C4-2B (cell line): ENCODE measurements at regions not wholly inside any gene's neighbourhood (a gene's known extent, or its start where the extent isn't known, plus 50 kb on each side); places are given as distances from the start of the nearest gene placed in this dataset.

Experiments used
- H3K27ac ChIP-seq: fragments of 450-650 bp; 2 replicates; pipeline ENCODE4 v1.5.1; 2017
- ZFX ChIP-seq: fragments of 450-650 bp; IDR thresholded peaks from 2 replicates; pipeline ENCODE4 v1.6.1; 2017
- TF ChIP-seq, protein P1 (sequence below): fragments of 450-650 bp; conservative IDR thresholded peaks from 2 replicates; pipeline ENCODE4 v1.5.1; 2017; ENCODE audit warnings: mild to moderate bottlenecking

DNA sequence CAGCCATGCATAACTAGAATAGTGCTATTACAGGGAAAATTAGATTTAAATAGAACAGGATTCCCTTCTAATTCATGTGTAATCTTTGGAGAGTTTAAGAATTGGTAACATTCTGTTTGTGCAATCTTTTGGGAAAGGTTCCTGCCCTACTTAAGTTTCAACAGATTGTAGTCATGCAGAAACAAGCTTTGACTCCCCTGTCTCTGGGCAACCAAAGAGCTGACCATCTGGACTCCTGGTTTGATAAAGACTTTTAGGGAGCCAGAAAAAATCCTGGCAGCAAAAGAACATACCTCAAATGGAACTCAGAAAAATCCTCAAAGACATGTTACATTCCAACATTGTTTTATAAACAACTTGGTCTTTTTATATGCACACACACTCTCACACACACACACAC is 191.1 kb upstream of the NEIL3 start:
- H3K27ac ChIP-seq: no peak overlapping the region
- TF ChIP-seq, protein P1, sequence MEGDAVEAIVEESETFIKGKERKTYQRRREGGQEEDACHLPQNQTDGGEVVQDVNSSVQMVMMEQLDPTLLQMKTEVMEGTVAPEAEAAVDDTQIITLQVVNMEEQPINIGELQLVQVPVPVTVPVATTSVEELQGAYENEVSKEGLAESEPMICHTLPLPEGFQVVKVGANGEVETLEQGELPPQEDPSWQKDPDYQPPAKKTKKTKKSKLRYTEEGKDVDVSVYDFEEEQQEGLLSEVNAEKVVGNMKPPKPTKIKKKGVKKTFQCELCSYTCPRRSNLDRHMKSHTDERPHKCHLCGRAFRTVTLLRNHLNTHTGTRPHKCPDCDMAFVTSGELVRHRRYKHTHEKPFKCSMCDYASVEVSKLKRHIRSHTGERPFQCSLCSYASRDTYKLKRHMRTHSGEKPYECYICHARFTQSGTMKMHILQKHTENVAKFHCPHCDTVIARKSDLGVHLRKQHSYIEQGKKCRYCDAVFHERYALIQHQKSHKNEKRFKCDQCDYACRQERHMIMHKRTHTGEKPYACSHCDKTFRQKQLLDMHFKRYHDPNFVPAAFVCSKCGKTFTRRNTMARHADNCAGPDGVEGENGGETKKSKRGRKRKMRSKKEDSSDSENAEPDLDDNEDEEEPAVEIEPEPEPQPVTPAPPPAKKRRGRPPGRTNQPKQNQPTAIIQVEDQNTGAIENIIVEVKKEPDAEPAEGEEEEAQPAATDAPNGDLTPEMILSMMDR: no peak
- TF ChIP-seq ZFX: no peak

DNA sequence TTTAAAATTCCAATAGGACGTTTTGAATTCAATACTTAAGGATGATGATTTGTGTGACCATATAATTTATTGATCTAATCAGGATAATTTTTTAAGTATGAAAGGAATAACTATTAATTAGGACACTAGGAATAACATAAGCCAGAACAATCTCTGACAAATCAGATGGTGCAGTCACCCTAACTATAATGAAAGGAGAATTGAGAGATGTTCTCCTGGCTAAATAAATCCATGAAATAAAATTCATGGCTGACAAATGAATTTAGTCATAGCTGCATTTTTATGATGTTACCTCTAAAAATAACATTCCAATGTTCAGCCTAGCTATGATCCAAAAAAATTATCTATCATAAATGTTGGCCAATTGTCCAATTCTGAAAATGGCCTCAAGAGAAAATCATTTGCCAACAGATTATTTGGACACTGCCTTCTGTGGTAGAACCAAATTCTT is 190.6 kb upstream of the NEIL3 start:
- TF ChIP-seq, protein P1: no peak
- no peak overlapping the region for H3K27ac ChIP-seq

DNA sequence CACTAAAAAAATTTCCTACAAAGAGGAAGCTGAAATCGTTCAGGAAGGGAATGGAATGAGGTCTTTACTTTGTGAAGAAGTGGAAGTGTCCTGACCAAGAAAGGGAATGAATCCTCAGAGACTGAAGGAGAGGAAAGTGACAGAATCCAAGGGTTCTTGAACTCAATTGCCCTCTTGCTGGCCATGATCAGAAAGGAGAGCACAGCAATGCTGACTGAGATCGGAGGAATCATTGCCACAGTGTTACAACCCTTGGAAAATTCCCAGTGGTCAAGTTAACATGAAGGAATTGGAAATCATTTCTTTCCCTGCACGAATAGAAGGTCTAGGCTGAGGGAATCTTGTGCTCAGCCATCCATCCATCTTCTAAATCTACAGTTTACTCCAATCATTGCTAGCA is 190.0 kb upstream of the NEIL3 start:
- H3K27ac ChIP-seq: no peak overlapping the region
- TF ChIP-seq, protein P1: no peak
- no peak for TF ChIP-seq ZFX

DNA sequence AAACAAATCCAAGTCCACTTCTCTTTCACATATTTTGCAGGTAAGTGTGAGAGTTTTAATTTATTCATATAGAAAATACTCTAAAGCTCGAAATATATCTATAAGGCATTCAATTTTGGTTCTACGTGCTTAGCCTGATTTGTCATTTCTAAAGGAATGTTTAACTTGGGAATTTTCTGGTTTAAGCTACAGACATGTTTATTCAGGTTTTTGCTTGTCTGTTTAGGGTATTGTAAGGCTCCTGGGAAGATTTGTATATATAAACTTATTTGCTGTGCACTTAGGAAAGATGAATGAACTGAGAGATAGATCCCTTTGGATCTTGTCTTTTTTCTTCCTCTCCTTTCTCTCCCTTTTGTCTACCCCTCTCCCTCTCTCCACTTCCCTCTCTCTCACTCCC is 185.9 kb upstream of the NEIL3 start:
- H3K27ac ChIP-seq: no peak overlapping the region
- TF ChIP-seq, protein P1: no peak
- no peak for TF ChIP-seq ZFX

DNA sequence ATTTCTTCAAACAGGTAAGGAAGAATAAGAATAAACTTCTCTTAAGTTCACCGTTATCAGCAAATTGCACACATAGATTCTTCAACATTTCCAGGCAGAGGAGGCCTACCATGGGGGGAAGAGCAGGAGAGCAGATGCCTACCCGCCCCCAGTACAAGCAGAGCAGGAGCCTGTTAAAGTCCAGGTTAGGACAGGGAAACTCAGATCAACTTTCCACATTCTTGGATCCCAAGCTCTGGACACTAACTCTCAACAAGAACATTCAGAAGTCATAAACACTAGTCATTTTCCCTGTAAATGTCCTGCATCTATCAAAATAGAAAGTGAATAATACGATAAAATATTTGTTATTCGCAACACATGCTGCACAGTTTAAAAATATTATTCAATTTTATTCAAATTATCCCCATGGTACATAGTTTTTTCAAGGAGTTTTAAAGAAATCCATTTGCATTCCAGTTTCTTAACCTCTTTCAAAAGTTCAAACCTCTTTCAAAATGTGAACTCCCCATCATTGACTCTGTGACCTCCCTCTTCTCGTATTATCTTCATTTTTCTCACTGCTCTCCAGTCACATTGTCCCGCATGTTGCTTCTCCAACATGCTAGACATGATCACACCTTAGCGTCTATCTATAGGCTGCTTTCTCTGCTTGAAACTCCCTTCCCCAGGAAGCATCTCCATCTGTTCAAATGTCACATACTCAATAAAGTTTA is 185.2 kb upstream of the NEIL3 start:
- TF ChIP-seq, protein P1: no peak
- no peak for TF ChIP-seq ZFX
- H3K27ac ChIP-seq: no peak overlapping the region

DNA sequence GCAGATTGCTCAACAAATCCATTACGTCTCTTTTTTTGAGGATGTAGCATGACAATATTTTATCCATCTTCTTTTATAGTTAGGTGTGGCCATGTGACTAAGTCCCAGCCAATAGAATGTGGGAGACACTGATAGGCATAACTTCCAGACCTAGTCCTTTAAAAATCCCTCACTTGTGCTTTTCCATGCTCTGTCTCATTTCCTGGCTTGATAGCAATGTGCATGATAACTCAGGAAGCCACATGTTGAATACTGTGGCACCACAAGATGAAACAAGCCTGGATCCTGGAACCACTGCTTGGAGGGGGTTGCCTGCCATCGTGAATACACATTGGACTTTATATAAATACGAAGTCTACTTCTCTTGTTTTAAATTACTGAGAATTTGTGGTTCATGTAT is 184.0 kb upstream of the NEIL3 start:
- no peak overlapping the region for H3K27ac ChIP-seq
- no peak for TF ChIP-seq ZFX
- TF ChIP-seq, protein P1: no peak

DNA sequence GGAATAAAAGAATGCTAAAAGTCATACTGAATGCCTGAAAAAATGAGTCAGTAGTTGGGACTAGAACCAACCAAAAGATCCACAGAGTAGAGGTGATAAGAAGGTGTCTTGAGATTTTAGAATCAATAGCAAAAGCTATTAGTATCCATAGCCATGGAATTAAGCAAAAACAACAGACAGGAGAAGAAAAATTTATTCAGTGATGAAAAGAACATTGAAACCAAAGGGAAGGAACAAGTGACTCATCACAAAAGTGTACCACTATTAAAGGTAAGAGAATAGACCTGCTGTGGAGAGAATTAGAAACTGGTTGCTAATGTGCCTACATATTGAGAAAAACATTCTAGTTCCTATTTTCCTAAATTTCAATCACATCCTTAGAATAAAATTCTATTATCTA is 182.0 kb upstream of the NEIL3 start:
- H3K27ac ChIP-seq: no peak overlapping the region
- TF ChIP-seq ZFX: no peak
- TF ChIP-seq, protein P1: no peak
